Common myeloid progenitor, CD34-positive (primary cell): ENCODE measurements at regions not wholly inside any gene's neighbourhood (a gene's known extent, or its start where the extent isn't known, plus 50 kb on each side); places are given as distances from the start of the nearest gene placed in this dataset.

Source experiments
- CTCF ChIA-PET: fragments of 350-600 bp; sonication (Branson Sonifier 250); formaldehyde crosslinking; loops from one replicate; lab custom pipeline; 2021; ENCODE audit warnings: antibody characterized with exemption; lab: Charles Lee
- POLR2A ChIA-PET: fragments of 350-600 bp; sonication (Branson Sonifier 250); formaldehyde crosslinking; loops from one replicate; lab custom pipeline; 2021; ENCODE audit warnings: antibody characterized with exemption; lab: Charles Lee
- DNase-seq, 3 donors: peaks; one replicate each; pipeline versions ENCODE4 v3.0.0 to v3.0.0-alpha.2; 2013
- H3K27ac ChIP-seq, 2 experiments: 1 replicate in 1 of 2; 2 replicates in 1 of 2; pipeline ENCODE4 v1.7.0; 2013; ENCODE audit warnings: inconsistent platforms in 2 of 2, low read length in 2 of 2, mild to moderate bottlenecking in 2 of 2, low read depth in 1 of 2, moderate library complexity in 1 of 2; ENCODE audit not compliant: severe bottlenecking in 2 of 2, insufficient read depth in 1 of 2, poor library complexity in 1 of 2
- H3K27me3 ChIP-seq, 5 experiments: replicated peaks in 2 of 5; 1 replicate in 3 of 5; 2 replicates in 2 of 5; pipeline versions ENCODE4 v1.6.1 to v1.7.0; 2013; ENCODE audit warnings: low read length in 4 of 5, mild to moderate bottlenecking in 2 of 5, moderate library complexity in 2 of 5, inconsistent platforms in 1 of 5; ENCODE audit not compliant: insufficient read depth in 5 of 5, control insufficient read depth in 4 of 5
- H3K36me3 ChIP-seq, 4 experiments: 1 replicate in 2 of 4; 2 replicates in 2 of 4; pipeline versions ENCODE4 v1.6.1 to v1.7.0; 2013; ENCODE audit warnings: low read length in 3 of 4, control low read depth in 1 of 4, mild to moderate bottlenecking in 1 of 4; ENCODE audit not compliant: control insufficient read depth in 4 of 4, insufficient read depth in 4 of 4
- H3K4me1 ChIP-seq, 4 experiments: 1 replicate in 3 of 4; 2 replicates in 1 of 4; pipeline versions ENCODE4 v1.6.1 to v1.7.1; 2013; ENCODE audit warnings: low read length in 3 of 4, mild to moderate bottlenecking in 3 of 4, control low read depth in 1 of 4, inconsistent platforms in 1 of 4, moderate library complexity in 1 of 4; ENCODE audit not compliant: control insufficient read depth in 4 of 4, insufficient read depth in 4 of 4; ENCODE audit errors: control extremely low read depth in 1 of 4
- H3K4me3 ChIP-seq, 7 experiments: 1 replicate in 4 of 7; 2 replicates in 3 of 7; pipeline versions ENCODE4 v1.5.1 to v1.7.0; 2013; ENCODE audit warnings: mild to moderate bottlenecking in 7 of 7, low read length in 6 of 7, moderate library complexity in 6 of 7, inconsistent platforms in 2 of 7, low read depth in 2 of 7, control low read depth in 1 of 7; ENCODE audit not compliant: insufficient read depth in 4 of 7, control insufficient read depth in 1 of 7; ENCODE audit errors: extremely low read depth in 1 of 7
- H3K9me3 ChIP-seq, 5 experiments: 1 replicate in 4 of 5; 2 replicates in 1 of 5; pipeline versions ENCODE4 v1.6.1 to v1.7.1; 2013; ENCODE audit warnings: low read length in 4 of 5, mild to moderate bottlenecking in 2 of 5, inconsistent platforms in 1 of 5, low read depth in 1 of 5, moderate library complexity in 1 of 5; ENCODE audit not compliant: control insufficient read depth in 4 of 5, insufficient read depth in 2 of 5; ENCODE audit errors: control extremely low read depth in 1 of 5
- WGBS: methylation state at CpG from one replicate; pipeline ENCODE4 v1.1.5; 2013; ENCODE audit not compliant: insufficient coverage; 5-methylcytosine and 5-hydroxymethylcytosine counted together

- CTCF ChIA-PET, result no interaction called here
Measured at GRCh38 chr3:187545366-187545765, 124.8 kb downstream of the SST start.

GRCh38 chr3:187544326-187544725, 125.9 kb downstream of the SST start:
- WGBS, result 97% methylated on average over 3 of the region's 5 CpGs
- Histone ChIP-seq H3K4me3 (no peak overlapping the region), H3K4me1 (no peaks in the 10 kb centered on the region), H3K36me3 (no peaks in the 10 kb centered on the region), H3K27me3 (no peaks in the 10 kb centered on the region), H3K9me3 (peaks cover 0 to 2% (median 0%) of the 10 kb centered on the region in 5 experiments), H3K27ac (no peak overlapping the region)
- DNase-seq, result no peak
- POLR2A ChIA-PET, result no interaction called here
- CTCF ChIA-PET, result no interaction called here

More at GRCh38 chr3:187545366-187545765, 124.8 kb downstream of the SST start:
- POLR2A ChIA-PET, result no interaction called here
- 100% methylated on average over 1 of the region's 5 CpGs for WGBS
- no peaks in the 10 kb centered on the region for H3K27me3 ChIP-seq
- DNase-seq, result no peak
- H3K36me3 ChIP-seq, result no peaks in the 10 kb centered on the region
- H3K9me3 ChIP-seq, result peaks cover 0 to 2% (median 0%) of the 10 kb centered on the region in 5 experiments
- H3K4me1 ChIP-seq, result no peaks in the 10 kb centered on the region
- H3K4me3 ChIP-seq, result no peak overlapping the region
- H3K27ac ChIP-seq, result no peak overlapping the region

GRCh38 chr3:187540847-187541246, 129.3 kb downstream of the SST start:
- no peak overlapping the region for H3K27ac ChIP-seq
- no peaks in the 10 kb centered on the region for H3K27me3 ChIP-seq
- ChIA-PET CTCF (no interaction called here), POLR2A (no interaction called here)
- H3K4me3 ChIP-seq, result no peak overlapping the region
- no peaks in the 10 kb centered on the region for H3K4me1 ChIP-seq
- DNase-seq, result no peak
- H3K9me3 ChIP-seq, result peaks cover 0 to 2% (median 0%) of the 10 kb centered on the region in 5 experiments
- 90% methylated on average over 2 of the region's 6 CpGs for WGBS
- H3K36me3 ChIP-seq, result no peaks in the 10 kb centered on the region

- WGBS, result no CpG with 5 or more reads among the region's 6 CpGs
- Histone ChIP-seq H3K27ac (no peak overlapping the region), H3K4me3 (no peak overlapping the region), H3K9me3 (peaks cover 0 to 3% (median 0%) of the 10 kb centered on the region in 5 experiments), H3K4me1 (no peaks in the 10 kb centered on the region), H3K27me3 (peaks cover 0 to 3% (median 0%) of the 10 kb centered on the region in 5 experiments), H3K36me3 (no peaks in the 10 kb centered on the region)
- DNase-seq, result no peak
- ChIA-PET CTCF (no interaction called here), POLR2A (no interaction called here)
Measured at GRCh38 chr3:187536185-187536584, 134.0 kb downstream of the SST start.

- Histone ChIP-seq H3K27me3 (peaks cover 0 to 3% (median 0%) of the 10 kb centered on the region in 5 experiments), H3K27ac (no peak overlapping the region), H3K4me1 (no peaks in the 10 kb centered on the region), H3K4me3 (no peak overlapping the region), H3K36me3 (no peaks in the 10 kb centered on the region), H3K9me3 (peaks cover 0 to 3% (median 0%) of the 10 kb centered on the region in 5 experiments)
- ChIA-PET CTCF (no interaction called here), POLR2A (no interaction called here)
- 100% methylated on average over 1 of the region's 6 CpGs for WGBS
- no peak for DNase-seq
Measured at GRCh38 chr3:187533797-187534196, 136.4 kb downstream of the SST start.

- CTCF ChIA-PET, result interaction anchor here (0.7 kb wide), 1 partner anchor 213 kb away, joined by 3 read pairs; no protein-coding TSS in a partner anchor
- Histone ChIP-seq H3K27ac (no peak overlapping the region), H3K4me3 (no peak overlapping the region), H3K4me1 (no peaks in the 10 kb centered on the region), H3K9me3 (peaks cover 0 to 3% (median 0%) of the 10 kb centered on the region in 5 experiments), H3K36me3 (no peaks in the 10 kb centered on the region), H3K27me3 (peaks cover 0 to 3% (median 0%) of the 10 kb centered on the region in 5 experiments)
- WGBS, result 88% methylated on average over 2 of the region's 2 CpGs
- no peak for DNase-seq
- POLR2A ChIA-PET, result no interaction called here
Measured at GRCh38 chr3:187531831-187532230, 138.4 kb downstream of the SST start.

GRCh38 chr3:187522890-187523289, 147.3 kb downstream of the SST start:
- WGBS, result no CpG with 5 or more reads among the region's 1 CpG
- Histone ChIP-seq H3K4me3 (no peak overlapping the region), H3K4me1 (no peaks in the 10 kb centered on the region), H3K27me3 (peaks cover 0 to 2% (median under 1%) of the 10 kb centered on the region in 5 experiments), H3K36me3 (no peaks in the 10 kb centered on the region), H3K9me3 (no peaks in the 10 kb centered on the region), H3K27ac (peak overlapping the region in 1 of 2 experiments; percentile 59)
- CTCF ChIA-PET, result no interaction called here
- DNase-seq, result no peak
- POLR2A ChIA-PET, result no interaction called here
